Mucosa of descending colon (tissue), 3 donors: ENCODE measurements at regions not wholly inside any gene's neighbourhood (a gene's known extent, or its start where the extent isn't known, plus 50 kb on each side); places are given as distances from the start of the nearest gene placed in this dataset.

Experiments used
- ATAC-seq: fragments of 200-7000 bp; cut with Tn5 transposase; one replicate; pipeline ENCODE4 v1.9.1; 2020; ENCODE audit warnings: mild to moderate bottlenecking, moderate library complexity
- DNase-seq, 3 donors: peaks; one replicate each; pipeline ENCODE4 v3.0.0-alpha.2; 2020
- H3K36me3 ChIP-seq: fragments of 200-600 bp; one replicate; pipeline ENCODE4 v1.8.0; 2021; ENCODE audit warnings: low read depth, mild to moderate bottlenecking
- H3K4me1 ChIP-seq: fragments of 200-600 bp; one replicate; pipeline ENCODE4 v1.8.0; 2021; ENCODE audit warnings: low read depth, mild to moderate bottlenecking
- H3K4me3 ChIP-seq: fragments of 200-600 bp; one replicate; pipeline ENCODE4 v1.8.0; 2021; ENCODE audit warnings: mild to moderate bottlenecking
- H3K9me3 ChIP-seq: fragments of 200-600 bp; one replicate; pipeline ENCODE4 v1.8.0; 2021; ENCODE audit warnings: mild to moderate bottlenecking
- CTCF ChIP-seq: fragments of 200-600 bp; IDR thresholded peaks from one replicate; pipeline ENCODE4 v1.8.0; 2022; ENCODE audit warnings: antibody characterized with exemption, mild to moderate bottlenecking
- intact Hi-C, 2 donors: fragments of 100-400 bp; cut with DNase I in 1 of 2; cut with micrococcal nuclease in 1 of 2; formaldehyde crosslinking; loops; one replicate each; pipeline versions ENCODE4 v1.11.0 to v1.11.1; 2022; cut with DNase I, micrococcal nuclease
- donor health status: DM: no; HTN: no; CAD: no; lungs with moderate emphysema.
- donor health status: DM: no; HTN: no; CAD: no.
- donor health status: DM: no; HTN: yes; CAD: no.

- TF ChIP-seq CTCF, result no peak
- no peak for ATAC-seq
- DNase-seq, result no peak
- Histone ChIP-seq H3K9me3 (no peaks in the 10 kb centered on the region), H3K4me1 (no peaks in the 10 kb centered on the region), H3K4me3 (no peak overlapping the region), H3K36me3 (no peaks in the 10 kb centered on the region)
- intact Hi-C loops, result no loop called here
Measured at GRCh38 chr11:114912826-114913225, 234.5 kb downstream of the NXPE2 start.

DNA sequence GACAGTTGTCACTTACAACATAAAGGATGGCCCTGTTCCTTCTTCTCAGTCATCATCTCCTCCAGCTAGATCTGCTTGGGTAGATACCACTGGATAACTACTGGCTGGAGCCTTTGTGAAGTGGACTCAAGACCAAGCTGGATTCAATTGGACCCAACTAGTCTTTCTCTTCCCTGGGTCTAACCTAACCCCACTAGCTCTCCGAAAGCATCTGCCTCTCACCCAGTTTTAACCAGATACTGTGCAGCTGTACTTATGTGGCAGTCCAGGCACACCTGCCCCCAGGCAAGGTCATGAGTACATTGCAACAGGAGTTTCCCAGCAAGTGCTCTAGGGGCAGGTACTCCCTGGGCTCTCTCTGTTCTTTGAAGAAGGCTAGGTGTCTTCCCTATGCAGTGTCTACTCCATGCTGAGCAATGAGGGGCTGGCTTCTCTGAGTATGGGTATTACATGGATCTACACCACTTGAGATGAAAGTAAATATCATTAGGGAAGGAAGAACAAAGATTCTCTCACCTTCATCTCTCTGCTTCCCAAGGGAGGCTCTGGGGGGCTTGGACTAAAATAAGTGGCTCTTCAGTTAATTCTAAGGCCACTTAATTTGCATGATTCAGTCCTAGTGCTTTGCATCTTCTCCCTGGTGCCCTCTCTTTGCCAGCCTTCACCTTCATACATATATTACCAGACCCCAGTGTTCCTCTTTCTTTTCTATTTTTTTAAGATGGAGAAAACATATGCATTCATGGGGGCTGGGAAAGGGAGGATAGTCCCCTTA lies 236.1 kb downstream of the NXPE2 start:
- no peaks in the 10 kb centered on the region for H3K36me3 ChIP-seq
- DNase-seq, result no peak
- ATAC-seq, result no peak
- intact Hi-C loops, result no loop called here
- H3K4me1 ChIP-seq, result no peaks in the 10 kb centered on the region
- no peak overlapping the region for H3K4me3 ChIP-seq
- H3K9me3 ChIP-seq, result no peaks in the 10 kb centered on the region
- TF ChIP-seq CTCF, result no peak

- DNase-seq (no peak), ATAC-seq (no peak)
- H3K9me3 ChIP-seq, result no peaks in the 10 kb centered on the region
- TF ChIP-seq CTCF, result no peak
- intact Hi-C loops, result no loop called here
- no peaks in the 10 kb centered on the region for H3K4me1 ChIP-seq
- H3K4me3 ChIP-seq, result no peak overlapping the region
- no peaks in the 10 kb centered on the region for H3K36me3 ChIP-seq
Measured at GRCh38 chr11:114915871-114916805, 237.8 kb downstream of the NXPE2 start.

DNA sequence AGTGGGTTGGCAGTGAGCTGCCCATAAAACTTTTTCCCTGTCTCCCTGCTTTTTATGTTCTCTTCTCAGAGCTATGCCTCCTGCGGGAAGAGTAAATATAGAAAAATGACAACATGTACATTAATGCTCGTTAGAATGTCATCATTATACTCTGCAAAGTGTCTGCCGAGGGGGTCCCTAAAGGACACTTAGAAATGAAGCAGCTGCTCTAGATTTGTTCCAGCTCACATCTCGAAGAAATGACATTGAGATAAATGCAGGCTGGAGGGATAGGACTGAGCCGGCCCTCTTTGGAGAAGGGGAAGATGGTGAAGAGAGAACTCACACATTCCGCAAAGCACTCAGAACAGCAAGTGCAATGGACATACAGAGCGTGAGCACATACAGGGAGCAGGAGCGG lies 240.0 kb downstream of the NXPE2 start:
- Histone ChIP-seq H3K4me1 (no peaks in the 10 kb centered on the region), H3K9me3 (no peaks in the 10 kb centered on the region), H3K4me3 (no peak overlapping the region), H3K36me3 (no peaks in the 10 kb centered on the region)
- intact Hi-C loops, result no loop called here
- ATAC-seq, result no peak
- DNase-seq, result no peak
- no peak for TF ChIP-seq CTCF

DNA sequence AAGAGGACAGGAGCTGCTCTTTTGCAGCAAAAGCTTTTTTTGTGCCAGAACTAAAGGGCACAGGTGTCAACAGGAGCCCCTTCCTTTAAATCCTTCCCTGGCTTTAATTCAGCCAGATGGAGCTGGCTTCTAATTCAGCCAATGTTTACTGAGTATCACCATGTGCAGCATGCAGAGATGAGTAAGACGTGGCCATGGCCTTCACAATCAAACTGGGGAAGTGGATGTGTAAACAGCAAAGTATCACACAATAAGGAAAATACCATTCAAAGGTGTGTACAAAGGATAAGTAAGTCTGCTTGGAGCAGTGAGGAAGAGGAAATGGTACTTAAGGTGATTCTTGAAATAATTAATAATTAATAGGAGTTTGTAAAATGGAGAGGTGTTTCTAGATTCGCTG lies 243.4 kb downstream of the NXPE2 start:
- TF ChIP-seq CTCF, result no peak
- no peaks in the 10 kb centered on the region for H3K36me3 ChIP-seq
- ATAC-seq (no peak), DNase-seq (no peak)
- H3K4me1 ChIP-seq, result no peaks in the 10 kb centered on the region
- H3K9me3 ChIP-seq, result no peaks in the 10 kb centered on the region
- H3K4me3 ChIP-seq, result no peak overlapping the region
- intact Hi-C loops, result no loop called here
